Skin epidermis (tissue), 12 donors: ENCODE measurements at regions not wholly inside any gene's neighbourhood (a gene's known extent, or its start where the extent isn't known, plus 50 kb on each side); places are given as distances from the start of the nearest gene placed in this dataset.

ENCODE experiments used
- H3K27ac ChIP-seq, 21 experiments: fragments of 200-600 bp; sonication (generic) in 11 of 21; one replicate each; pipeline ENCODE4 v1.5.0; 2020; ENCODE audit warnings: mild to moderate bottlenecking in 3 of 21, inconsistent platforms in 2 of 21, moderate library complexity in 2 of 21
- H3K4me3 ChIP-seq, 7 experiments: fragments of 200-600 bp; sonication (generic) in 2 of 7; one replicate each; pipeline ENCODE4 v1.5.0; 2020; ENCODE audit warnings: inconsistent platforms in 2 of 7, mild to moderate bottlenecking in 2 of 7, moderate library complexity in 1 of 7

DNA sequence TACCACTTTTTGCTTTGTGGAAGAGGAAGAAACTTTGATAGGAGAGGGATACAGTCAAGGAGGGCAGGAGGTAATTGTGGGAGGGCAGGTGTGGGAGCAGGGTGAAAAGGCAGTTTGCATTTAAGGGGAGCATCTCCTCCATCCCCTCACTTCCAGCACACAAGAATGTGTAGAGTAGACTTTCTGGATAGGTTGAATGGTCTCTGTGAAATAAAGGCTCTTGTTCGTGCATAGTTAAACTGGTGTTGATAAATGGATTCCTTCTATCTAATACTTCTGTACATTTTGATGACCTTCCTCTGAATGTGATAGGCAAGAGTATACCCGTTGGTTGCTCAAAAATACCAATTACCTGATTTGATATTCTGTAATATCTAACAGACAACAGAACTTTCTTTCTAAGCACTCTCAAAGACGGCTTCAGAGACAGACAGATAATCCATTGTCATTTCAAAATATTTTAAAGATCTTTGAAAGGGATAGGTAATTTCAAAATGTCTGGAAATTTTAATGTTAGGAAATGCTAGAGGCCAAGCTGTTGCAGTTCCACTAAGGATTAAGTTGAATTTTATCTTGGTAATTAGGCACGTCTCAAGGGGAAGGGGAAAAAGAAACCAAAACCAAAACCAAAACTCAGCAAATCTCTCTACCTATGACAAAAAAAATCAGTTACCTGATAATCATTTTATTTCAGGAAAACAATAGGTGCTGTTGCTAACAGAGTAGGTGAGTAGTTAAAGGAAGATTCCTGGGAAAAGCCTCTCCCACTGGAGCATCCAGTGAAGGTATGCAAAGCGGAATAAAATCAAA is 302.6 kb downstream of the COG6 start:
- peak overlapping the region in 1 of 7 experiments; percentile 2 for H3K4me3 ChIP-seq

DNA sequence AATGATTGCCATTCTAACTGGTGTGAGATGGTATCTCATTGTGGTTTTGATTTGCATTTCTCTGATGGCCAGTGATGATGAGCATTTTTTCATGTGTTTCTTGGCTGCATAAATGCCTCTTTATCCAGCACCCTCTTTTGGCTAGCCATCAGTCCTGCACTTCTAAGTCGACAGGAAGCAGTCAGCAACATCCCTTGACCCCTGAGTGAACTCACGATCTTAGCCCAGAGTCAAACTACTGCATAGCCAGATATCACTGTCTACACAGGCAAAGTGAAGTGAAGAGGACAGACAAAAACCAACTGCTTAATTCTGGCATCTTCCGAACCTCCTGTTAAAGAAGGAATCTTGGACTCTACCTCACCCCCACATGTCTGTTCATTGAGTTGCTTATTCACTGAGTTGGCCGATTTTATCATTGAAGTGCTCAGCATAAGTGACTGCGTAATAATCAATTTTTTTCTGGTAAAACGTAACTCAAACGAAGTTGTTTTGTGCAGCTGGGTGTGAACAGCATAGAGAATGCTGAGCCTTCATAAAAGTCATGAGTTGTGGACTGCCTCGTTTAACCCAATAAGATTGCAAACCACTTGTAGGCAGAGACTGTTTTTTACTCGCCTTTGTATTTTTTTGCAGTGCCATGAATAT is 304.2 kb downstream of the COG6 start:
- no peak overlapping the region for H3K4me3 ChIP-seq

More for the DNA sequence above, 302.6 kb downstream of the COG6 start:
- H3K27ac ChIP-seq: peak overlapping the region in 1 of 21 experiments; percentile 43

DNA sequence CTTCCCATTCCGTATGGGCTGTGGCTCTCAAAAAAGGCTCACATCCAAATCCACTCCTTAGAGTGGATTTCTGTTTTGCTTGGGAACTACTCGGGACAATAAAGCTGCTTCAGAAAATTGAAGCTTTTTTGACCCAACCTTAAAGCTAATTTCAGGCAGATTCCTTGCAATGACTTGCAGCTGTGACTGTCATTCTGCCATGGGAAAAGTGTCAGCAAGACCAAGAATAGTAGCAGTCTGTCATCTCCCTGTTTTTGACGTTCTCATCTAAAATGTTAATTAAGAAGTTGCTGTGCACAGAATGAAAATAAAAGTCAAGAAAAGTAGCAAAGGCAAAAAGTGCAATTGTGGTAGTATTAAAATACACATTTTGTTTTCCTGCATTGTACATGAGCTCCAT is 304.7 kb downstream of the COG6 start:
- Histone ChIP-seq H3K27ac (no peak overlapping the region), H3K4me3 (no peak overlapping the region)

More for the DNA sequence above, 304.2 kb downstream of the COG6 start:
- no peak overlapping the region for H3K27ac ChIP-seq

DNA sequence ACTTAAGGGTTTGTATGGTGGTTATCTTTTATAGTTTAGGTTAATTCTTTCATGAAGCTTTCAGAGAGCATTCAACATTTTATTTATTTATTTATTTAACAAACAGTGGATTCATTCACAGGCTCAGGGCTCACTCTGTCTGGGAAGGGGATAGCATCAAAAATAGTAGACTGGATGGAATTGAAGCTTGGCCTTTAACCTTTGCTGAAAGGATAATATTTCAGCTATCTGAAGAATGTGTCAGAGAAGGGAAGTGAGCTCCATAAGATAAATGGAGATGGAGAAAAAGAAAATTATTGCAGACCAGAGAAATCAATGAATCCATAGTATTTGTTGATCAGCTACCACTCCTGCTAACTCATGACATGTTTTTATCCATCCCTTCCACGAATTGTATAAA is 305.6 kb downstream of the COG6 start:
- Histone ChIP-seq H3K27ac (no peak overlapping the region), H3K4me3 (no peak overlapping the region)

DNA sequence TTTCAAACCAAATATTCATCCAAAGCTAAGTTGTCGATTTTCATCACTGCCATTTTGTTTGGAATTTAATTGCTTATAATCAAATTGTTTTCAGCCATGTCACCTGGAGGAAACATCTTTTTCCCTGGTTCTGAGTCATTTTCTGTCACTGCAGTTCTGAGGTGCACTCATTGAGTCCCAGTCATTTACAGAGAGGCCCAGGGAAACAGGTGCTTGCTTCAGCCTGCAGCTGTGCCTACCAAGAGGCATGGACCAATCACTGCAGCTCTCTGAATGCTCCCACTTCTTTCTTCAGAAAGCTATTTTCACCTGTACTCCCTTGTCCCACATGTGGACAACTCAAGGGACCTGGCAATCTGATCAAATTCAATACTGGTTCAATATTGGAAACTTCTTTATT is 308.1 kb downstream of the COG6 start:
- H3K4me3 ChIP-seq: no peak overlapping the region
- H3K27ac ChIP-seq: no peak overlapping the region

DNA sequence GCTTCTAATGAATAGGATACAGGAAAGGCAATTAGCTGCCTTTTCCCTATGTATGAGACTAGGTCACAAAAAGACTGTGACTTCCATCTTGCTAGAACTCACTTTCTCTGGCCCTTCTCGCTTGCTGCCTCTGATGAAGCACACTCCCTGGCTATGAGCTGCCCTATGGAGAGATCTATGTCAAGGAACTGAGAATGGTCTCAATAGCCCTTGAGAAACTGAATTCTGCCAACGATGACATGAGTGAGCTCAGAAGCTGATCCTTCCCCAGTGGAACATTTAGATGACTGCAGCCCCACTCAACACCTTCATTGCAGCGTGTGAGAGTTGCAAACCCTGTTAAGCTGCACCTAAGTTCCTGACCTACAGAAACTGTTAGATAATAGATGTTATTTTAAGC is 309.8 kb downstream of the COG6 start:
- Histone ChIP-seq H3K4me3 (no peak overlapping the region), H3K27ac (no peak overlapping the region)

DNA sequence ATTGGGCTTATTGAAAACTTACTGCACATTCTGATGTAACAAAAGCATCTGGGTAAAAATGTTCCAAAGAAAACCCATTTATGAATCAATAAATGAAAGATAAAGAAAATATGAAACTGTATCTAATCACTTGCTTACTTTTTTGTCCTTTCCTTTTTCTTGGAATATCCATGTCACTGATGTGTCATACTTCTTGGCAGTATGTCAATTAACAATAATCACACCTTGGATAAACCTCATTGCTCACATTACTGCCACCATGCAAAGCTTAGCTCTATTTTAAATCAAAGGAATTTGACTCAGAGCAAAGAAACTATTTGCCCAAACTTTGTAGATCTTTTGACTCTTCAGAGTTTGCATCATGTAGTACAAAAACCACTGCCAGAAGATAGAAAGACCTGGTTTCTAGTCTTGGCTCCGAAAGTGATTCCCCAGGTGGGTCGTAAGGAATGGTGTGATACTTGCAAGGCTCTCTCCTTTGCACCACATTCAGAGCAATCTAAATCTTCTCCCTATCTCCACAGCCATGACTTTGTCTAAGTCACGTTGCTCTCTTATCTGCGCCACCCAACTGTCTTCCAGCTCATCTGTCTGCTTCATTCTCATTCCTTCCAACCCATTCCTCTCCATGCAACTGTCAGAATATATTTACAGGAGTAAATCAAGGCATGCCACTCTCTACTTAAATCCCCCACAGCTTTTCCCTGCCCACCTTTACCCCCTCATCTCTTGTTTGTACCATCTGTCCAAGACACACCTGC is 311.9 kb downstream of the COG6 start:
- no peak overlapping the region for H3K27ac ChIP-seq

DNA sequence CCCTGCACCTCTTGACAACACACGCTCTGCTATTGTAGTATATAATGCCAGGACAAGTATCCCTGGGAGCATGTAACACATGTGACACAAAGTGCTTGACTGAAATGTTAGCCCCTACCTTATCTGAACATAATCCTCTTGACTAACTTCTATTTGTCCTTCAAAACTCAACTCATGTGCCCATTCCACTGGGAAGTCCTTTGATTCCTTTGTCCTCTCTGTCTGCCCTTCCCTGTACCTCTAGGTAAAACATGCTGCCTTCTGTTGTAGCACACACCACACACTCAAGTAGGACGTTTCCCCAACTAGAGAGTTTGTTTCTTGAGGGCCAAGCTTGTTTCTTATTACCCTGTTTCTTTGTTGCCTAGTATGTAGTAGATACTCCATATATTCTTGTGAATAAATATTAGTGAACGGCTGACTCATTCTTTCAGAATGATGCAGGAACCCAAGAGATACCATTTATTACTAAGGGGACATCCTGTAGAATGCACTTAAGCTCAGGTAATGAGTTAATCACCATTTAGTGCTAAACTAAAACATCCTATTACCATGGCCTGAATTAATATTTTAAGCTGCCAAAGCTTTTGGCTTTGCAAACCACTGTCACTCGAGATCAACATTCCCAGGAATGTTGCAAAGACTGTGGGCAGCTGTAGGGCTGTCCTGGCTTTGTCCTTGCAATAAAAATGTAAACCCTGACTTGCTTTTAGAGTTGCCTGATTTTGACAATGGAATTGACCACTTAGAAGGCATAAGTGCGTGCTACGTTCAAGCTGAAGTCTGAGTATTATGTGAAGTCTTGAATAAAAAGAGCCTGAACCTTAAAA is 313.4 kb downstream of the COG6 start:
- Histone ChIP-seq H3K4me3 (no peak overlapping the region), H3K27ac (no peak overlapping the region)

More for the DNA sequence above, 311.9 kb downstream of the COG6 start:
- H3K4me3 ChIP-seq: no peak overlapping the region

DNA sequence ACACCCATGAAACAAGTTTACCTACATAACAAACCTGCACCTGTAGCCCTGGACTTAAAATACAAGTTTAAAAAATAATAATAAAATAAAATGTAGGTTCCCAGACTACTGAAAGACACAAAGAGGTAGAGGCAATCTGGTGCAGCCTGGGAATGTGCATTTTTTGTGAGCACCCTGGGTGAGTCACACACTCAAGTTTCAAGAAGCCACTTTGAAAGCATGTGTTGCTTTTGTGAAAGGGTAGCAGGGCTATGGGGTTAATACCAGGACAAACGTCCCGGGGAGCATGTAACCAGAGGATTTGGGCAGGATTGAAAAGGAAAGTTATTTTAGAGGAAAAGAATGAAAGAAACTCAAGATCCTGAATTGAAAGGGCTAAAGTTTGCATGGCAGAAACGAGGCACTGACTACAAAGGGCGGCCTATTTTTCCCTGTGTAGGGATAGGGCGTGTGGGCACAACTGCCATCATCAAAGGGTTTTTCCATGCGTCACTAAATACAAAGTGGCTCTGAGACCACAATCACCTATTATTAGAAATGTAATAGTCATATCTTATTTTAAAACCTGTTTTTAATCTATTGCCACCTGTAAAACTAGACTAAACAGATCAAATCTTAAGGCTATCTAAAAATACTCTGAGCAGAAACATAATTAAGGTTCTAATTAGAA is 314.9 kb downstream of the COG6 start:
- no peak overlapping the region for H3K4me3 ChIP-seq
- no peak overlapping the region for H3K27ac ChIP-seq

DNA sequence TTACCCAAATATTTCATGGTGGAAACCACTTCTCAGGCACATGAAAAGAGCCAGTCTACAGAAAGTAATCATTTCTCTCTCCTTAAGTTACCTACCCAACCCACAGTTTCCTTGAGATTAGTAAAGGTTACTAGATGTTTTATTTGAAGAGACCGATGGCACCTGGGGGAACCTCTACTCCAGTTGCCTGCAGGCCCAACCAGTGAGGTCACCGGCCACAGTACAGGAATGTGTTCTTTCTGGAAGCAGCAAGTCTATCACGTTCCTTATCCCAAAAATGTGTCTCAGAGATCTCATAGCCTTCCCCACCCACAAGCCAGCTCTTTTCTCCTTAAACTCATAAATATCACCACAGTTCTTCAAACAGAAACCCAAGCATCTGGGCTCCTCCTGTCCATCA is 316.1 kb downstream of the COG6 start:
- Histone ChIP-seq H3K27ac (no peak overlapping the region), H3K4me3 (no peak overlapping the region)

DNA sequence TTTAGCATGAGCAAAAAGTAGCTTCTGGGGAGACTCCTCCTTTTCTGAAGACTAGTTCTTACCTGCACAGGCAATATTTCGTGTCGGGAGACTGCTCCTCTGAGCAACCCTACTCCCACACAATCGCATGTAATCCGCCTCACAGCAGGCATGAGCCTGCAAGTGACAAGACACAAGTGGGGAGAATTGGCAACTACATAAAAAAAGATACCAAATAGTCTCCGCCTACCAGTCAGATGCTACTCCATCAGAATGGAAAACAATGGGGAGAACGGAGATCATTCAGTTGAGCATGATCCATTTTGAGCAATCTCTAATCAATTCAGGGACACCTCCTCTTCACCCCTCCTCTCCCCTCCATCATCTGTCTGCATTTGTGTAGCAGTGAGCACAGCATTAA is 321.0 kb downstream of the COG6 start:
- Histone ChIP-seq H3K27ac (peak overlapping the region in 1 of 21 experiments; percentile 31), H3K4me3 (no peak overlapping the region)

DNA sequence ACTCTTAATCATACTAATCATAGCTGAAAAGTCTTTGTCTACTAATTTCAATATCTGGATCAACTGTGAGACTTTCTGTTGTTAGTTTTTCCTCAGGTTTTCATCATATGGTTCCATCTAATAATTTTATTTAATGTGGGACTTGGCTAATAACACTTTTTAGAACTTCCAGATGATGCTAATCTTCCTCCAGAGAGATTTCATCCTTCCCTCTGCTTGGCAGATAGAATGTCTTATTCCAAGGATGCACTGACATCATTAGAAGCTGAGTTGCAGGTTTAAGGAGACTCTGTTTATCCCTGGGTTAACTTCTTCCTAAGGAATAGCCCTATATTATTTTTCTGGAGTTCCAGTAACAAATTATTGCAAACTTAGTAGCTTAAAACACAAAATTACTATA is 325.6 kb downstream of the COG6 start:
- H3K27ac ChIP-seq: no peak overlapping the region
- no peak overlapping the region for H3K4me3 ChIP-seq

DNA sequence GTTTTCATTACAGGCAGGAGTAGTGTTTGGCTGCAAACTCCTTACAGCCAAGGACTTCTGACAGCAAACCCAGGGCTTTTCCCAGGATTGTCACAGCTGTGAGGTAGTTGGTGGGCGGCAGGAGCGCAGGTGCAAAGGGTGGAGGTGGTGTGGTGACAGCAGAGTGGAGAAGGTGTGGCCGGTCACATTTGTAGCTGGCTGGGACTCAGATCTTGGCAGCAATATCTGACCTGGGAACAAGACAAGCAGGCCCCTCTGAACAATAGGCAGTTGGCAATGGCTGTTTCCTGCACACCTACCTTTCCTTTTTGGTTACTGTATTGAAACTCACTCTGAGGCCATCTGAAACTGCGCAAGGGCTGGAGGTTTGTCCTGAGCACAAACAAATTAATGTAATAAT is 327.3 kb downstream of the COG6 start:
- Histone ChIP-seq H3K4me3 (no peak overlapping the region), H3K27ac (peak overlapping the region in 3 of 21 experiments; percentile 52 to 75 (median 60))

DNA sequence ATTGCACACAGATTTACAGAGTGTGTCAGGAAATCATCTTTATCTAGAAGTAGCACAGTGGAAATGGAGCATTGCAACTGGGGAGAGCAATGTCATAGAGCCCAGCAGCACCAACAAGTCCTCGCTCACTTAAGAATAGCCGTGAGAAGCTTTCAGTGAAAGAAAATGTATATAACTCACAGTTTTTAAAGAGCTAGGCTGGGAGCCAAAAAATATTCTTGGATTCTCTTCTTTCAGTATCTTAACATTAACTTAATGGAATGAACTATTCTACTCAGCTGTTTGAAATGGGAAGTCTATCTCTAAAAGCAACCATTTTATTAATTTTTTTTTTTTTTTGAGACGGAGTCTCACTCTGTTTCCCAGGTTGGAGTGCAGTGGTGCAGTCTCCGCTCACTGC is 329.6 kb downstream of the COG6 start:
- Histone ChIP-seq H3K27ac (no peak overlapping the region), H3K4me3 (no peak overlapping the region)

DNA sequence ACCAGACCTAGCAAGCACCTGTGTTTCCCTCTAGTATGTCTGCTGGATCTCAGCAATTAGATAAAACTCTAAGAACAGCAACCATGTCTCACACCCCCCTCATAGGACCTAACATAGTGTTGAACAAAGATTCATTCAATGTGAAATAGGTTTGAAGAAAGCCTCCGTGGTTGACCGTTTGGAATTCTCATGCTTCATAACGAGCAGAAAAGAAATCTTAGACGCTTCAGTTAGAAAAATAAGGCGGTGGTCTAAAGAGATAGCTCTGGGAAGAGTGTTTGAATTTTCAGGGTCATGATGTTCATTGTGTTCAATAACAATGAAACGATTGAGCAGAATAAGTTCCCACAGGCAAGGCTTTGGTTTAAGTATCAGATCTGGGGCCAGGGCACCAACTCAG is 332.9 kb downstream of the COG6 start:
- Histone ChIP-seq H3K27ac (no peak overlapping the region), H3K4me3 (no peak overlapping the region)

DNA sequence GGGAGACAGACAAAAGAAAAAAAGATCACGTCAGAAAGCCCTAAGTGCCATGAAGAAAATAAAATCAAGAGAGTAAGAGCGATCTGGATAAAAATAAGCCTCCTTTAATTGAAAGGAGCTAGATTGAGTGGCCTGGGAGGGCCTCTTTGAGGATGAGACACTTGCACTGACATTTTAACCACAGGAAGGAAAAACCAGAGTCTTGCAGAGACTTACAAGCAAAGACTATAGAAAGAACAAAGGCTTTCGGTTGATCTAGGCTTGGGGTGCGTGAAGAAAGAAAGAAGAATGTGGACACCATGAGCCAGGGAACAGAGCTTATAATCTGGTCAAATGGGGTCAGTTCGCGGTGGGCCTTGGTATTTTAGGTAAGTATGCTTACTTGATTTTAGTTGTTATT is 342.7 kb downstream of the COG6 start:
- Histone ChIP-seq H3K4me3 (no peak overlapping the region), H3K27ac (no peak overlapping the region)

DNA sequence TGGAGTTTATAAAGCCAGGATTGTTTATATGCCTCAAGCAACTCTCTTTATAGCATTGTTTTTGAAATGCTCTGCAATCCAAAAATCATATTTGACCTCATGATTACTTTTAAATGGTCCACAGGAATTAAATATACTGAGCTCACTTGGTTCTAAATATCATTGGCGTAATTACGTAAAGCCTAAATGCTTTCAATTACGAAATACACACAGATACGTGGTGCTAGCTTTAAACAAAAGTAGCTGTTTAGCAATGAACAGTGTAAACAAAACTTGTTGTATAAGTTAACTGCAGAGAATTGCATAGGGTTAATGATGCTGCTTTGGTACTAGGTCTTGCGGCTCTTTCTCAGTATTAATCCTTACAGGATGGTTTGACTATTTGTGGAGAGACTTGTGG is 346.6 kb downstream of the COG6 start:
- Histone ChIP-seq H3K27ac (no peak overlapping the region), H3K4me3 (no peak overlapping the region)

DNA sequence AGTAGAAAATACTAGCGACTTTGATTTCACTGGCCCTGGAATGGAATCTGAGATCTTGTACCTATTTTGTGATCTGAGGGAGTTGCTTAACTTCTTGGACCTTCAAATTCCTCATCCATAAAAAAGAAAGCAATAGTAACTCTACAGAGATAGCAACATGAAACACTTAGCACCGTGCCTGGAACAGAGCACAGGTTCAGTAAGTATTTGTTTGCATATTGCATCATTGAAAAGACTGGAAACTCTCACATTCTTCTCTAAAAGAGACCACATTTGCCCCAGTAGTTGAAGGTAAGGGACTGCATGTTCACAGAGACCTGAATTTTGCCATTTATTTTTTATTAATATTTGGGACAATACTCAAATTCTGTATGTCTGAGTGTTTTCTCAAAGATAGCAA is 358.1 kb downstream of the COG6 start:
- no peak overlapping the region for H3K4me3 ChIP-seq
- no peak overlapping the region for H3K27ac ChIP-seq

DNA sequence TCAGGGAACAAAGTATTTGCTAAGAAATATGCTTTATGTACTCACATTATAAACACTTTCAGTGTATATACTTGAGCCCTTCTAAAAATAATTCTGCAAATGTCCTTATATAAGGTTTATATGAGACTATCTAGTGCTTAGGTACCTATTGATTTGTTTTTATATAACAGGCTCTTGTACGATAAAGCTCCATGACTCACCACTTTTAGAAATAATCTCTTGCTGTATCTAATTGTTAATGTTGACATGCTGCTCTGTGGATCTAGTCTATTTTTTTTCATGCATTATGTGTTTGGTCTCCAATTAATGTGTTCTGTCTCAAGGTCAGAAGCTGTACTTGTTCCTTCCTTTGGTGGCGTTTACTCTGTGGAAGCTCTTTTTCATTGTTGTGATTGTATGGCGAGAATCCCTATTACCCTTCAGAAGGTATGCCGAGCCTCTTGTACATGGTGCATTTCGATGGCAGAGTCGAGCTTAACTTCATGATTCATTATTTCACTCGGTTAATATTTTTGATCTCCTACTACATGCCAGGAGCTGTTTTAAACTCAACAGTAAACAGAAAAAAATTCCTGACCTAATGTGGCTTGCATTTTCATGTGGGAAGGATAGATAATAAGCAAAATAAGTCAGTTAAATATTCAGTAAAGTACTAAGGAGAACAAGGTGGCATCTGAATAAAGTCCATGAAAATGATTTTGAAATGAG is 361.6 kb downstream of the COG6 start:
- Histone ChIP-seq H3K4me3 (no peak overlapping the region), H3K27ac (peak overlapping the region in 2 of 21 experiments; percentile 39 to 41)
